ENCODE measurements at regions not wholly inside any gene's neighbourhood (a gene's known extent, or its start where the extent isn't known, plus 50 kb on each side); places are given as distances from the start of the nearest gene placed in this dataset.

- TF ChIP-seq POLR2A (IDR thresholded peaks at IDR 0.05) (no peak), CTCF (IDR thresholded peaks at IDR 0.05) (no peak)
These were observed 86.9 kb downstream of the DACT1 start for GRCh38 chr14:58724702-58725101.
